ENCODE measurements at regions not wholly inside any gene's neighbourhood (a gene's known extent, or its start where the extent isn't known, plus 50 kb on each side); places are given as distances from the start of the nearest gene placed in this dataset.
"Not testable (repeated sequence)": the region's sequence is repeated elsewhere in the genome, so short reads cannot be mapped to it uniquely, and the experiment has no call there.

DNA sequence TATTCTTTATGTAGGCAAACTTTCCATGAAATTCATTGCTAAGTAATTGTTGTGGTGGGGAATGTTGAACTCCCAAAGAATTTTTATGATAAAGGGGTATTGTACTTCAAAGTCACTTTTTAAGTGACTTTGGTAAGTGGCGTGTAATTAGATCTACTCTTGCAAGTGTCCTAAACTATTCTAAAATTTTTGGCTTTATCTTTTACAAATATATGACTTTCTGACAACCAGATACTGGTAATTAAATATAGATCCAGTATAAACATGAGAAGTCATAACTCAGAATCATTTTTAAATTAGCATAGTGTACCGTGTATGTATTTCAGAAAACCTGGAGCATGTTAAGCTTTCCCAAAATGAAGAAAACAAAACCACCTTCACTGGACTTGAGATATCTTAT is 84.7 kb upstream of the HGF start:
- ATAC-seq, result no peak
- no peak overlapping the region for H3K27ac Mint-ChIP-seq
- no peak for DNase-seq (ENCODE audit: low spot score)
- H3K4me1 Mint-ChIP-seq (ENCODE audit: low read depth in 2 of 2), result no peaks in the 10 kb centered on the region
- peaks cover 5% of the 10 kb centered on the region for H3K36me3 Mint-ChIP-seq
- H3K27me3 Mint-ChIP-seq, result no peaks in the 10 kb centered on the region
- no peak overlapping the region for H3K4me3 Mint-ChIP-seq
- H3K9me3 Mint-ChIP-seq, result peaks cover 12% of the 10 kb centered on the region

DNA sequence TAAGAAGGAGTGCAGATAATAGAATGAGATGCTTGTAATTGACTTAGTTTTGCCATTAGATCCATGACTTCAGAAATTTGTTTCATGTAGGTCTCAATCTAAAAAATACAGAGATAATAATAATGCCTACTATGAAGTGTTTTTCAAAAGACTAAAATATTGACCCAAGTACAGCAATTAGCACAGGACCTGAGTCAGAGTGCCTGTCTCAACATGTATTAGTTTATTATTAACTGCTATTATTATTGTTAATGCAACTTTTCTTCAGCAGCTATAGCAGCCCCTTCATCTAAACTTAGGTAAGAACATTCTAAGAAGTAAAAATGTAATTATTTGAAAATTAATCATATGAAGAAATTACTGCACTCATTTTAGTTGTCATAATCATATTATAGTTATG is 82.9 kb upstream of the HGF start:
- no peak for DNase-seq (ENCODE audit: low spot score)
- Mint-ChIP-seq H3K27ac (no peak overlapping the region), H3K4me3 (no peak overlapping the region), H3K27me3 (no peaks in the 10 kb centered on the region), H3K4me1 (ENCODE audit: low read depth in 2 of 2) (no peaks in the 10 kb centered on the region), H3K36me3 (peaks cover 5% of the 10 kb centered on the region), H3K9me3 (peaks cover 11% of the 10 kb centered on the region)
- ATAC-seq, result no peak

DNA sequence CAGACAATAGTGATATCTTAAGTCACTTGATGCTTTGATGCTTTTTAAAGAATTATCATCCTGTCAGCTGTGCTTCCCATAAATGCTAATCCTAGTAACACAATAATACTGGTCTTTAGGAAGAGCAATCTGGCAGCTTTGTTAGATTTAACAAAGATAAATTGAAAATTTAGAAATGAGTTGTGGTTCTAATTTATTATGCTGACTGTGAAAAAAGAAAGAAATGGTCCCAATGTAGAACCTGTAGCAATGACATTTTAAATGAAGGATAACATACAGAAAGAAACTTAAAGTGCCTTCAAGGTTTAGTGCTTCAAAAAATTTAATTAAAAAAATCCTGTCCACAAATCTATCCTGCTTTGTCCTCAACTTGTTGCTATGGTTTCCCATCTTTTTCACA is 81.6 kb upstream of the HGF start:
- Mint-ChIP-seq H3K27me3 (no peaks in the 10 kb centered on the region), H3K36me3 (peaks cover 5% of the 10 kb centered on the region), H3K27ac (no peak overlapping the region), H3K4me3 (no peak overlapping the region), H3K9me3 (peaks cover 18% of the 10 kb centered on the region), H3K4me1 (ENCODE audit: low read depth in 2 of 2) (no peaks in the 10 kb centered on the region)
- no peak for DNase-seq (ENCODE audit: low spot score)
- ATAC-seq, result no peak

DNA sequence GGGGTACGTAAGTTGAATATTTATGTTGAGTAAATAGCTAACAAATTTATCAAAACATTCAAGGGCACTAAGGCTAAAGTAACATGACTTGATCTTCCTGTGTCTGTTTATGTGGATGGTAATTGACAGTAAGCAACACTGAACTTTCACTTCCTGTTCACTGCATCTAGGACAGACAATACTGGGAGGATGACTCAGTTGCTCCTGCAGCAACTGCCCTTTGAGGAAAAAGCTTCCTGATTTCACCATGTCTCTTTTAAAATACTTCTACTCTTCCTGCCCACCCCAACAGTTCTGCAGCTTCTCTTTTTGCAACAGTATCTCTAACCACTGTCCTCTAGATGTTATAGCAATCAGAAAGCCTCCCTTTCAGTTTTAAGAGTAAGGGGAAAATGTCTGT is 76.6 kb upstream of the HGF start:
- DNase-seq (ENCODE audit: low spot score) (no peak), ATAC-seq (no peak)
- Mint-ChIP-seq H3K9me3 (peaks cover 17% of the 10 kb centered on the region), H3K27ac (no peak overlapping the region), H3K36me3 (peaks cover 5% of the 10 kb centered on the region), H3K4me3 (no peak overlapping the region), H3K27me3 (no peaks in the 10 kb centered on the region), H3K4me1 (ENCODE audit: low read depth in 2 of 2) (no peaks in the 10 kb centered on the region)

DNA sequence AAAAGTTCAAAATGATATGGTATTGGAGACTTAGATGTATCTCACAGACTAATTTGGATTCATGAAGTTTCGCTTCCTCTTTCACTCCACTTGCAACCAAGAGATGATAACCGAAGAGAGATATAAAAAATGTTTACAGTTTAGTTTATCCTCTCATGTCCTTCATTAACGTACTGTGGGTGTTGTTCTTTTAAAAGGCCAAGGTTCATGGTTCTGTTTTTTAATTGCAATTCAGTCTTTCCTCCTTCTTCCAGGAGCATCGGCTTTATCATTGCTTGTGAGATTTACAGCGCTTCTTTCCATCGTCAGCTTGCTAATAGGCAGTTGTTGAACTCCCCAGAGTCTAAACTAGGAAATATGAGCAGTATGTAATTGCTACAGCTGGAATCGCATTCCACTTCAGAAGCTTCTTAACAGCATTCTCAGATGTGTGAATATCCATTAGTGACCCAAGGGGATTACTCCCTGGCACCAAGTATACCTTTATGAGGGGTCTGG is 75.9 kb upstream of the HGF start:
- no peaks in the 10 kb centered on the region for H3K4me1 Mint-ChIP-seq (ENCODE audit: low read depth in 2 of 2)
- DNase-seq (ENCODE audit: low spot score), result no peak
- no peak for ATAC-seq
- H3K4me3 Mint-ChIP-seq, result peak overlapping the region; percentile 22
- H3K27ac Mint-ChIP-seq, result no peak overlapping the region
- H3K36me3 Mint-ChIP-seq, result peaks cover 5% of the 10 kb centered on the region
- H3K9me3 Mint-ChIP-seq, result peaks cover 17% of the 10 kb centered on the region
- H3K27me3 Mint-ChIP-seq, result no peaks in the 10 kb centered on the region

DNA sequence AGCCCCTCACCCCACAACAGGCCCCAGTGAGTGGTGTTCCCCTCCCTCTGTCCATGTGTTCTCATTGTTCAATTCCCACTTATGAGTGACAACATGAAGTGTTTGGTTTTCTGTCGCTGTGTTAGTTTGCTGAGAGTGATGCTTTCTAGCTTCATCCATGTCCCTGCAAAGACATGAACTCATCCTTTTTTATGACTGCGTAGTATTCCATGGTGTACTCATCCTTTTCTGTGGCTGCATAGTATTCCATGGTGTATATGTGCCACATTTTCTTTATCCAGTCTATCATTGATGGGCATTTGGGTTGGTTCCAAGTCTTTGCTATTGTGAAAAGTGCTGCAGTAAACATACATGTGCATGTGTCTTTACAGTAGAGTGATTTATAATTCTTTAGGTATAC is 73.8 kb upstream of the HGF start:
- not testable (repeated sequence) for H3K36me3 Mint-ChIP-seq; H3K4me1 Mint-ChIP-seq (ENCODE audit: low read depth in 2 of 2); DNase-seq (ENCODE audit: low spot score); ATAC-seq; H3K27me3 Mint-ChIP-seq; H3K4me3 Mint-ChIP-seq; H3K27ac Mint-ChIP-seq
- H3K9me3 Mint-ChIP-seq, result peaks cover 13% of the 10 kb centered on the region

DNA sequence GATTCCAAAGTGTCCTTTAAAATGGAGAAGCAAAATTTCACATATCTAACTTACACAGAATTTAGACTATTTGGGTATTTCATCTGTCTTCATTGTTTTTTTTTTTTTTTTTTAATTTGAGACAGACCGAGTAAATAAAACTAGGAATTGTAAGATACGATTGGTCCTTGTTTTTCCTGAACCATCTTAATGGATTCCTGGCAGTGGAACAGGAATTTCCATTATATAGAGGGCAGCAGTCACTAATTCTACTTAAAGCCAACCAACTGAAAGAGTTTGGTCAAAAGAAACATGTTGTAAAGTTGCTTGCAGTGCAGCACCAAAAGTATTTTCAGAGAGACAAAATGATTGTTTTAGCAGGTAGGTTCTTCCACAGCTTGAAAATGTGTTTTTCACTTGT is 72.5 kb upstream of the HGF start:
- H3K4me3 Mint-ChIP-seq, result no peak overlapping the region
- H3K27me3 Mint-ChIP-seq, result no peaks in the 10 kb centered on the region
- no peak for DNase-seq (ENCODE audit: low spot score)
- H3K4me1 Mint-ChIP-seq (ENCODE audit: low read depth in 2 of 2), result no peaks in the 10 kb centered on the region
- H3K27ac Mint-ChIP-seq, result no peak overlapping the region
- no peaks in the 10 kb centered on the region for H3K36me3 Mint-ChIP-seq
- H3K9me3 Mint-ChIP-seq, result peaks cover 8% of the 10 kb centered on the region
- ATAC-seq, result no peak

DNA sequence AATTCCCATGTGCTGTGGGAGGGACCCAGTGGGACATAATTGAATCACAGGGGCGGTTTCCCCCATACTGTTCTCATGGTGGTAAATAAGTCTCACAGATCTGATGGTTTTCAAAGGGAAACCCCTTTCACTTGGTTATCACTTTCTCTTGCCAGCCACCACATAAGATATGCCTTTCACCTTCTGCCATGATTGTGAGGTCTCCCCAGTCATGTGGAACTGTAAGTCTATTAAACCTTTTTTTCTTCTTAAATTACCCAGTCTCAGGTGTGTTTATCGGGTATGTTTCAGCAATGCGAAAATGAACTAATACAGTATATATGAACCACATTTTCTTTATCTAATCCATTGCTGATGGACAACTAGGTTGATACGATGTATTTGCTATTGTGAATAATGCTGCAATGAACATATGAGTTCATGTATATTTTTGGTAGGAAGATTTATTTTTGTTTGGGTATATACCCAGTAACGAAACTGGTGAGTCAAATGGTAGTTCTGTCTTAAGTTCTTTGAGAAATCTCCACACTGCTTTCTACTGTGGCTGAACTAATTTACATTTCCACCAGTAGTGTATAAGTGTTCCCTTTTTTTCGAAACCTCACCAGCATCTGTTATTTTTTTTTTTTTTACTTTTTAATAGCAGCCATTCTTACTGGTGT is 70.0 kb upstream of the HGF start:
- Mint-ChIP-seq H3K9me3 (peaks cover 6% of the 10 kb centered on the region), H3K27ac (no peak overlapping the region), H3K36me3 (no peaks in the 10 kb centered on the region), H3K4me3 (no peak overlapping the region), H3K4me1 (ENCODE audit: low read depth in 2 of 2) (no peaks in the 10 kb centered on the region), H3K27me3 (no peaks in the 10 kb centered on the region)
- no peak for ATAC-seq
- DNase-seq (ENCODE audit: low spot score), result no peak

DNA sequence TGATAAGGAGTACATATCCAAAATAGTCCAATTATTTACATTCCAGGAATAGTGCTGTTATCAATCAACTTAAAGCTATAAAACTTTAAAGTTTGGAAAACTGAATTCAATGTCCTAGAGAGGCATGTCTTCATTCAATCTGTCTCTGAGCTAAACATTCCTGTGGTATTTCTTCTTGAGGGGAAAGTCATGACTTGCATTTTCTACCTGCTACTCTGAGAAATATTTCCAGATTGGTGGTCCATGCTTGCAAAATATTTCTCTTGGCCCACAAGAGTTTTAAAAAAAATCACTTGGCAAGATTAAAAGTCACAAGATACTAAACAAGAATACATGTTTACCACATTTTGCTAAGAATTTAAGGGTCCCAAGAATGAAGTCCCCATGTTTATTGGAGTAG is 63.6 kb upstream of the HGF start:
- peaks cover 5% of the 10 kb centered on the region for H3K36me3 Mint-ChIP-seq
- no peaks in the 10 kb centered on the region for H3K4me1 Mint-ChIP-seq (ENCODE audit: low read depth in 2 of 2)
- ATAC-seq, result no peak
- H3K4me3 Mint-ChIP-seq, result no peak overlapping the region
- H3K27me3 Mint-ChIP-seq, result no peaks in the 10 kb centered on the region
- peaks cover 14% of the 10 kb centered on the region for H3K9me3 Mint-ChIP-seq
- no peak overlapping the region for H3K27ac Mint-ChIP-seq
- no peak for DNase-seq (ENCODE audit: low spot score)

DNA sequence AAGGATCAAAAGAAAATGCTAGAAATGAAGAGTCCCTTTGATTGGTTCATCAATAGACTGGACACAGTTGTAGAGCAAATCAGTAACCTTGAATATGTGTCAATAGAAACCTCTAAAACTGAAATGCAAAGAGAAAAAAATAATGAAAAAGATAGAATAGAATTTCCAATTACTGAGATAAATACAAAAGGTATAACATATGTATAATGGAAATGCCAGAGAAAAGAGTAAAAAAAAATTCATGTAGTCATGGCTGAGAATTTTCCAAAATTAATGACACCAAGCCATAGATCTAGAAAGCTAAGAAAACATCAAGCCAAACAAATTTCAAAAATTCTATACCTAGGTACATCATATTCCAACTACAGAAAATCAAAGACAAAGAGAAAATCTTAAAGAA is 62.0 kb upstream of the HGF start:
- Mint-ChIP-seq H3K4me3 (no peak overlapping the region), H3K27me3 (no peaks in the 10 kb centered on the region), H3K9me3 (peaks cover 23% of the 10 kb centered on the region), H3K36me3 (peaks cover 17% of the 10 kb centered on the region), H3K4me1 (ENCODE audit: low read depth in 2 of 2) (no peaks in the 10 kb centered on the region), H3K27ac (no peak overlapping the region)
- ATAC-seq (no peak), DNase-seq (ENCODE audit: low spot score) (no peak)

DNA sequence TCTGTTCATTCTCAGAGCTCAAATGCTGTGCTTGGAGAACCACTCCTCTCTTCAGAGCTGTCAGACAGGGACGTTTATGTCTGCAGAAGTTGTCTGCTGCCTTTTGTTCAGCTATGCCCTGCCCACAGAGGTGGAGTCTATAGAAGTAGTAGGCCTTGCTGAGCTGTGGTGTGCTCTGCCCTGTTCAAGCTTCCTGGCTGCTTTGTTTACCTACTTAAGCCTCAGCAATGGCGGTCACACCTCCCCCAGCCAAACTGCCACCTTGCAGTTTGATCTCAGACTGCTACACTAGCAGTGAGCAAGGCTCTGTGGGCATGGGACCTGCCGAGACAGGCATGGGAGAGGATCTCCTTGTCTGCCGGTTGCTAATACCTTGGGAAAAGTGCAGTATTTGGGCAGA is 59.7 kb upstream of the HGF start:
- not testable (repeated sequence) for ATAC-seq; H3K4me1 Mint-ChIP-seq (ENCODE audit: low read depth in 2 of 2); H3K27me3 Mint-ChIP-seq; H3K27ac Mint-ChIP-seq; H3K4me3 Mint-ChIP-seq; DNase-seq (ENCODE audit: low spot score)
- H3K9me3 Mint-ChIP-seq, result peaks cover 23% of the 10 kb centered on the region
- H3K36me3 Mint-ChIP-seq, result peaks cover 18% of the 10 kb centered on the region

DNA sequence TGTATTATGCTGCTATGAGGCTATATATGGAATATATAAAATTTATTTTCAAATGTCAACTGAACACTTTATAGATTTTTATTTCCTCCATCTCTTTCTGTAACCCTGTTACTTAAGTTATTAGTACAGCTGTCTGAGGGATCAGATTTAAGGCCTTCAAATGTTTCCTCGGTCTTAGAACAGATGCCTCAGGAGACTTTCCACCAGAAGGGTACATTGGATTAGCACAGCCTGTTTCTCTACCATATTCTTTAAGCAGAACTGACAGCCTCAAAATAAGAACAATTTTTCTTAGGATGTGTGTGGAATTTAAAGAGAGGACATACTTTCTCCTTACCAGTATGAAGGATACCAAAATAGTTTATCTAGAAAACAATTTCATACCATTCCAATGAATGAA is 53.0 kb upstream of the HGF start:
- ATAC-seq (no peak), DNase-seq (ENCODE audit: low spot score) (no peak)
- no peak overlapping the region for H3K27ac Mint-ChIP-seq
- H3K4me1 Mint-ChIP-seq (ENCODE audit: low read depth in 2 of 2), result no peaks in the 10 kb centered on the region
- H3K9me3 Mint-ChIP-seq, result peaks cover 10% of the 10 kb centered on the region
- H3K36me3 Mint-ChIP-seq, result peaks cover 11% of the 10 kb centered on the region
- no peak overlapping the region for H3K4me3 Mint-ChIP-seq
- H3K27me3 Mint-ChIP-seq, result no peaks in the 10 kb centered on the region

DNA sequence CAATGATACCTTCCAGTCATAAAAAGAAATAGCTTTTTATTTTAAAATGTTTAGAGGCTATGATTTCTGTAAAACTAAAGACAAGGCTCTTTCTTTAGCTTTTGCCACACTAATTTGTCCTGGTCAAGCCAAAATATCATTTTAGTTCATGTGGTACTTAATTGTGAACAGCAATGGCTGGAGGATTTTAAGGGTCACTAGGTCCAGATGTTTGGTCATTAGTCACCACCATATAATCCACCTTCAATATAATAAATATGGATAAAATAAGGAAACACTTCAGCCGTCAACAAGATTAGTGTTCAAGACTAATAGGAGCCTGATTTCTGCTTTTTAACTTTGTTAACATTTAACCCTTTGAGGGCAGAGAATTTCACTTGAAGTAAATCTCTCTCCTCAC is 50.0 kb upstream of the HGF start:
- DNase-seq (ENCODE audit: low spot score) (no peak), ATAC-seq (no peak)
- Mint-ChIP-seq H3K27ac (no peak overlapping the region), H3K4me3 (no peak overlapping the region), H3K36me3 (no peaks in the 10 kb centered on the region), H3K27me3 (no peaks in the 10 kb centered on the region), H3K9me3 (no peaks in the 10 kb centered on the region), H3K4me1 (ENCODE audit: low read depth in 2 of 2) (no peaks in the 10 kb centered on the region)

All from natural killer cell treated with Interleukin-12 subunit alpha and Interleukin-12 subunit beta and Interleukin-15 and Interleukin-18, amount 100 ng/mL, for 72 hours (primary cell).